WTC11 (cell line): ENCODE measurements at regions not wholly inside any gene's neighbourhood (a gene's known extent, or its start where the extent isn't known, plus 50 kb on each side); places are given as distances from the start of the nearest gene placed in this dataset.

Experiments
- ATAC-seq: fragments of 200-7000 bp; cut with Tn5 transposase; 2 replicates; pipeline ENCODE4 v1.10.0; 2021; ENCODE audit warnings: mild to moderate bottlenecking, moderate library complexity
- CTCF ChIA-PET: fragments of 300-600 bp; sonication (Branson Sonifier 250); formaldehyde crosslinking; loops from one replicate; lab custom pipeline; 2021; ENCODE audit warnings: antibody characterized with exemption; lab: Charles Lee
- POLR2A ChIA-PET: fragments of 350-600 bp; sonication (Branson Sonifier 250); formaldehyde crosslinking; loops from one replicate; lab custom pipeline; 2021; ENCODE audit warnings: antibody characterized with exemption; lab: Charles Lee
- DNase-seq: peaks from one replicate; pipeline ENCODE4 v3.0.0; 2021; ENCODE audit warnings: low spot score
- H3K27ac Mint-ChIP-seq: 2 replicates; pipeline ENCODE4 v1.8.0; 2021; ENCODE audit warnings: mixed read lengths
- H3K27me3 Mint-ChIP-seq: 2 replicates; pipeline ENCODE4 v1.8.0; 2021; ENCODE audit warnings: low read depth, mild to moderate bottlenecking, moderate library complexity, mixed read lengths
- H3K36me3 Mint-ChIP-seq: 2 replicates; pipeline ENCODE4 v1.8.0; 2021; ENCODE audit warnings: mixed read lengths
- H3K4me1 Mint-ChIP-seq: 2 replicates; pipeline ENCODE4 v1.8.0; 2022; ENCODE audit warnings: mixed read lengths
- H3K4me3 Mint-ChIP-seq: 2 replicates; pipeline ENCODE4 v1.8.0; 2021; ENCODE audit warnings: mild to moderate bottlenecking, moderate library complexity, mixed read lengths
- H3K9me3 Mint-ChIP-seq: 2 replicates; pipeline ENCODE4 v1.8.0; 2021; ENCODE audit warnings: mixed read lengths
- ELF4 ChIP-seq: sonication (generic); formaldehyde crosslinking; IDR thresholded peaks from 2 replicates; pipeline ENCODE4 v1.8.1; 2022; ENCODE audit warnings: low read depth, mild to moderate bottlenecking, moderate library complexity, missing genetic modification reagents
- GABPB1 ChIP-seq: sonication (generic); formaldehyde crosslinking; IDR thresholded peaks from 2 replicates; pipeline ENCODE4 v1.8.1; 2023; ENCODE audit warnings: mild to moderate bottlenecking, missing genetic modification reagents
- HMGXB4 ChIP-seq: sonication (generic); formaldehyde crosslinking; IDR thresholded peaks from 2 replicates; pipeline ENCODE4 v1.8.1; 2023; ENCODE audit warnings: mild to moderate bottlenecking, moderate library complexity, missing genetic modification reagents
- JUN ChIP-seq: sonication (generic); formaldehyde crosslinking; IDR thresholded peaks from 2 replicates; pipeline ENCODE4 v1.8.0; 2023; ENCODE audit warnings: mild to moderate bottlenecking, missing genetic modification reagents
- NFATC4 ChIP-seq: fragments of 250-450 bp; sonication (Bioruptor Pico); IDR thresholded peaks from 2 replicates; pipeline ENCODE4 v1.9.0; 2021; ENCODE audit warnings: mild to moderate bottlenecking
- NFYB ChIP-seq: sonication (generic); formaldehyde crosslinking; conservative IDR thresholded peaks from 2 replicates; pipeline ENCODE4 v1.8.0; 2022; ENCODE audit warnings: low read depth, missing genetic modification reagents
- OVOL2 ChIP-seq: fragments of 250-450 bp; sonication (Bioruptor Pico); IDR thresholded peaks from 2 replicates; pipeline ENCODE4 v1.9.0; 2021; ENCODE audit warnings: mild to moderate bottlenecking, borderline replicate concordance
- PRDM15 ChIP-seq: sonication (generic); formaldehyde crosslinking; IDR thresholded peaks from 2 replicates; pipeline ENCODE4 v1.8.0; 2022; ENCODE audit warnings: missing genetic modification reagents
- TCF7 ChIP-seq: sonication (generic); formaldehyde crosslinking; IDR thresholded peaks from 2 replicates; pipeline ENCODE4 v1.8.0; 2022; ENCODE audit warnings: mild to moderate bottlenecking, low read depth, missing genetic modification reagents, moderate library complexity
- TEAD4 ChIP-seq: sonication (generic); formaldehyde crosslinking; IDR thresholded peaks from 2 replicates; pipeline ENCODE4 v1.8.0; 2022; ENCODE audit warnings: mild to moderate bottlenecking, missing genetic modification reagents
- ZBTB21 ChIP-seq: sonication (generic); formaldehyde crosslinking; IDR thresholded peaks from 2 replicates; pipeline ENCODE4 v1.8.1; 2023; ENCODE audit warnings: mild to moderate bottlenecking, missing genetic modification reagents, borderline replicate concordance
- ZMAT4 ChIP-seq: fragments of 250-450 bp; sonication (Bioruptor Pico); IDR thresholded peaks from 2 replicates; pipeline ENCODE4 v1.9.0; 2021; ENCODE audit warnings: mild to moderate bottlenecking
- ZNF232 ChIP-seq: sonication (generic); formaldehyde crosslinking; IDR thresholded peaks from 2 replicates; pipeline ENCODE4 v1.8.0; 2022; ENCODE audit warnings: mild to moderate bottlenecking, missing genetic modification reagents
- ZNF263 ChIP-seq: sonication (generic); formaldehyde crosslinking; IDR thresholded peaks from 2 replicates; pipeline ENCODE4 v1.8.1; 2022; ENCODE audit warnings: low read depth, mild to moderate bottlenecking, moderate library complexity, missing genetic modification reagents
- ZNF317 ChIP-seq: sonication (generic); formaldehyde crosslinking; IDR thresholded peaks from 2 replicates; pipeline ENCODE4 v1.8.1; 2023; ENCODE audit warnings: low read depth, mild to moderate bottlenecking, moderate library complexity, missing genetic modification reagents, borderline replicate concordance
- TF ChIP-seq, protein P1 (sequence below): sonication (generic); formaldehyde crosslinking; IDR thresholded peaks from 2 replicates; pipeline ENCODE4 v1.8.0; 2023; ENCODE audit warnings: missing genetic modification reagents
- TF ChIP-seq, protein P2 (sequence below): fragments of 250-450 bp; sonication (Bioruptor Pico); IDR thresholded peaks from 2 replicates; pipeline ENCODE4 v1.8.0; 2021; ENCODE audit warnings: mild to moderate bottlenecking

DNA sequence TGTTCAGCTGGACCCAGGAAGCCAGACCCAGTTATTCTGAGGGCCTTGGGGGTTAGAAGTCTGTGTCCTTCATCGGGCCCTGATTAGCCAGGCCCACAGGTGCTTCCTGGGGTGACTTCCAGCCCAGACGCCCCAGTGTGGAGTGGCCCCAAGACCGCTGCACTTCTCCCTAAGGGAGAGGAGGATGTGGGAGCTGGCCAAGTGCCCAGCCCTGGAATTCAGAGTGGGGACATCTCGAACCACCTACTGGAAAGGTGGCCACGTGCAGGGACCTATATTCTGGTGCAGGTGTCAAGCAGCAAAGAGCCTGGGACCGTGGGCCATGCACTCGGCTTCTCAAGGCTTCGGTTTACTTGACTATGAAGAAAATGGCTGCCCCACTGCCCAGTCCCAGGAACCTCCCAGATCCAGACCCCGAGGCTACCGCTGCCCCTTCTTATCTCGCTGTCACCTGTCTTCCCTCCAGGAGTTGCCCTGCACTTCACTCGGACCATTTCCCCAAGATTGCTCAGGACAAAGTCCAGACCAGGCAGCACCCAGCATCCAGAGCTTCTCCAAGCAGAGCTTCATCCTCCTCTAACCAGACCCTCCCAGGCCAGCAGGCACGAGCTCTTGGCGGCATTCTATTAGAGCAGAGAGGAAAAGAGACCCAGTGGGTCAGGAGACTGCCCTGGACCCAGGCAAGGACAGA is 142.8 kb upstream of the ID2 start:
- ATAC-seq (no peak), DNase-seq (no peak)
- H3K36me3 Mint-ChIP-seq: no peaks in the 10 kb centered on the region
- H3K4me3 Mint-ChIP-seq: no peak overlapping the region
- no peaks in the 10 kb centered on the region for H3K27me3 Mint-ChIP-seq
- 0 out of 2 replicates have a peak, but pooled peaks cover 8% of the 10 kb centered on the region for H3K4me1 Mint-ChIP-seq
- H3K9me3 Mint-ChIP-seq: no peaks in the 10 kb centered on the region
- CTCF ChIA-PET: interaction anchor here (0.7 to 1.5 kb wide), 3 partner anchors 35 to 154 kb away, joined by 3 to 4 read pairs (median 3); no protein-coding TSS in a partner anchor
- POLR2A ChIA-PET: no interaction called here
- no peak for TF ChIP-seq TEAD4
- TF ChIP-seq NFYB (CRISPR knock-in tag): no peak
- no peak for TF ChIP-seq ZNF263 (CRISPR knock-in tag)
- TF ChIP-seq ZBTB21 (CRISPR knock-in tag): no peak
- TF ChIP-seq TCF7 (CRISPR knock-in tag): no peak
- TF ChIP-seq ZNF232 (CRISPR knock-in tag): no peak
- TF ChIP-seq NFATC4 (CRISPR knock-in tag): no peak
- no peak for TF ChIP-seq HMGXB4 (CRISPR knock-in tag)
- no peak for TF ChIP-seq ZNF317 (CRISPR knock-in tag)
- TF ChIP-seq, protein P1, sequence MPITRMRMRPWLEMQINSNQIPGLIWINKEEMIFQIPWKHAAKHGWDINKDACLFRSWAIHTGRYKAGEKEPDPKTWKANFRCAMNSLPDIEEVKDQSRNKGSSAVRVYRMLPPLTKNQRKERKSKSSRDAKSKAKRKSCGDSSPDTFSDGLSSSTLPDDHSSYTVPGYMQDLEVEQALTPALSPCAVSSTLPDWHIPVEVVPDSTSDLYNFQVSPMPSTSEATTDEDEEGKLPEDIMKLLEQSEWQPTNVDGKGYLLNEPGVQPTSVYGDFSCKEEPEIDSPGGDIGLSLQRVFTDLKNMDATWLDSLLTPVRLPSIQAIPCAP (CRISPR knock-in tag): no peak
- no peak for TF ChIP-seq GABPB1 (CRISPR knock-in tag)
- TF ChIP-seq ZMAT4 (CRISPR knock-in tag): no peak
- TF ChIP-seq, all 79 proteins: peak for 0
- no peak overlapping the region for H3K27ac Mint-ChIP-seq

DNA sequence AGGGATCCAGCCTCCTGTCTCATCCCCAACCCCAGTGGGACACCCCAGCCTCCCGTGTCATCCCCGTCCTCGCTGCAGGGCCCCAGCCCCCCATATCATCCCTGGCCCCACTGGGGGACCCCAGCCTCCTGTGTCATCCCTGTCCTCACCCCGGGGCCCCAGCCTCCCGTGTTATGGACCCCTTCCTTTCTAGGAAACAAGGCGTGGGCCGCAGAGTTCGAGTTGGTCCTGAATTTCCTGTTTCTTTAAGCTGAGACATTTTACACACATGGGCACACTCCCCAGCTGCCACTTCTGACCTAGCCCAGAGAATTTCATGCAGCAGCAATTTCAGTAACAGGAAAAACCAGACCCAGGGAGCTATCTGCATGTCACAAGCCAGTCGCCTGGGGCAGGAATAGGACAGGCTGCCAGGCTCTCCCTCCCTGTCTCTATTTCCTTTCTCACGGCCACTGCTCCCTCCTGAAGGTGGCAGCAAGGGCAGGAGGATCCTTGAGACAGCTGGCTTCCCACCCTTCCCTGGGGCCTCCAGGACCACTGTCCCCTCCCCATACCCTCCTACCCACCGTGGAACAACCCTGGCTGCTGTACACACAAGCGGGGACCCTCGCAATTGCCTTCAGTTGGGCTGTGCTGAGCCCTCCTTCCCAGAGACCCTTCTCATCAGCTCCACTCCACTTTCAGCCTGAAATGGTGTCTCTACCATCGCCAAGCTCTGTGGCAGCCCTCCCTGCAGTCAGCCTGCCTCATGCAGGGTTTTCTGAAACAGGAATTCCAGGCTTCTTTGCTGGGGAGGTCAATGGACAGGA is 141.9 kb upstream of the ID2 start:
- H3K9me3 Mint-ChIP-seq: no peaks in the 10 kb centered on the region
- ATAC-seq: peak; percentile 37; the same call in 1 of the 2 replicates
- POLR2A ChIA-PET: no interaction called here
- H3K4me3 Mint-ChIP-seq: no peak overlapping the region
- 0 out of 2 replicates have a peak, but pooled peaks cover 8% of the 10 kb centered on the region for H3K4me1 Mint-ChIP-seq
- DNase-seq: no peak
- no peak for TF ChIP-seq TEAD4
- no peak for TF ChIP-seq OVOL2
- no peak for TF ChIP-seq JUN (CRISPR knock-in tag)
- no peak for TF ChIP-seq PRDM15 (CRISPR knock-in tag)
- TF ChIP-seq, protein P2, sequence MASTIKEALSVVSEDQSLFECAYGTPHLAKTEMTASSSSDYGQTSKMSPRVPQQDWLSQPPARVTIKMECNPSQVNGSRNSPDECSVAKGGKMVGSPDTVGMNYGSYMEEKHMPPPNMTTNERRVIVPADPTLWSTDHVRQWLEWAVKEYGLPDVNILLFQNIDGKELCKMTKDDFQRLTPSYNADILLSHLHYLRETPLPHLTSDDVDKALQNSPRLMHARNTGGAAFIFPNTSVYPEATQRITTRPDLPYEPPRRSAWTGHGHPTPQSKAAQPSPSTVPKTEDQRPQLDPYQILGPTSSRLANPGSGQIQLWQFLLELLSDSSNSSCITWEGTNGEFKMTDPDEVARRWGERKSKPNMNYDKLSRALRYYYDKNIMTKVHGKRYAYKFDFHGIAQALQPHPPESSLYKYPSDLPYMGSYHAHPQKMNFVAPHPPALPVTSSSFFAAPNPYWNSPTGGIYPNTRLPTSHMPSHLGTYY (CRISPR knock-in tag): no peak
- TF ChIP-seq ELF4: no peak
- CTCF ChIA-PET: interaction anchor here (0.7 kb wide), 1 partner anchor 154 kb away, joined by 4 read pairs; no protein-coding TSS in a partner anchor
- no peaks in the 10 kb centered on the region for H3K27me3 Mint-ChIP-seq
- H3K27ac Mint-ChIP-seq: no peak overlapping the region
- no peaks in the 10 kb centered on the region for H3K36me3 Mint-ChIP-seq
